ENCODE measurements at regions not wholly inside any gene's neighbourhood (a gene's known extent, or its start where the extent isn't known, plus 50 kb on each side); places are given as distances from the start of the nearest gene placed in this dataset.
"Not testable (repeated sequence)": the region's sequence is repeated elsewhere in the genome, so short reads cannot be mapped to it uniquely, and the experiment has no call there.

DNA sequence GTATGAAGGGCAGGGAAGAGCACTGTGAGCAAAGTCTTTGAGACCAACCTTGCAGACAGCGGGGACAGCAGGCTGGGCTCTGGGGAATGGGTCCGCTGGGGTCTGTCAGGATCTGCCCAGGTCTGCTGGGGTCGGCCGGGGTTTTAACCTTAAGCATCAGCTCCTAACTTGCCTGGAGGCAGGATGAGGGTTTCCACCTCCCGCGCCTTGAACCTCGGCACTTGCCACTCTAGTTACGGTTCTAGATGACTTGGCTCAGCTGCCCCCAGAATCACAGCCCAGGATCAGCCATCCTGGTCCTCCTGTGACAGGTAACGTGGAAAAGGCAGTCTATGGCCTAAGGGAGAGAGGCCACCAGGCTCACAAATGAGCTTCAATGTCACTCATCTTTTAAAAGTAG lies 50.4 kb upstream of the CACUL1 start:
- no peak for DNase-seq

DNA sequence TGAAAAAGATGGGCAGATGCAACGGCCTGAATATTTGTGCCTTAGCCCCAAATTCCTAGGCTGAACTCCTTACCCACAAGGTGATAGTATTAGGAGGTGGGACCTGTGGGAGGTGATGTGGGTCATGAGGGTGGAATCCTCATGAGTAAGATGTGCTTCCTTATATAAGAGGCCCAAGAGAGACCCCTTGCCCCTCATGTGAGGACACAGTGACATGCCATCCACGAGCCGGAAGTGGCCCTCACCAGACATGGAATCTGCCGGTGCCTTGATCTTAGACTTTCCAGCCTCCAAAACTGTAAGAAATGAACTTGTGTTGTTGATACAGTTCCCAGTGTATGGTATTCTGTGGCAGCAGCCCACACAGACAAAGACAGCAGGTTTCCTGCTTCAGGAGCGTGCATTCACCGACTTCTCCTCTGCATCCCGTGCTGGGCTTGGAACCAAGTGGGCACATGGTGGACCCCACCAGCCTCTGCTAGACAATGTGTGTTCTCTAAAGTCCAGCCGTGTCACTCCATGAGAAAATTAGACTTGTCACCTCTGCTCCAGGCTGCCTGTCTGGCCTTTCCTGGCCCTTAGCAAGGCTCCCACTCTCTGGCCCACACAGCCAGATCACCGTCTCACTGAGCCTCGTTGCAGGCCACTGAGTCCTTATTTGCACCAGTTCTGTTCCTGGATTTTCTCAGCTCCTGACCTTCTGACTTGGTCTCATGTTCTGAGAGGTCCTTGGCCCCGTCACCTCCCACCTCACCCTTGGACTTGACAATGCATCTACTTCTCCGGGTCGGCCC lies 52.9 kb upstream of the CACUL1 start:
- DNase-seq = no peak

DNA sequence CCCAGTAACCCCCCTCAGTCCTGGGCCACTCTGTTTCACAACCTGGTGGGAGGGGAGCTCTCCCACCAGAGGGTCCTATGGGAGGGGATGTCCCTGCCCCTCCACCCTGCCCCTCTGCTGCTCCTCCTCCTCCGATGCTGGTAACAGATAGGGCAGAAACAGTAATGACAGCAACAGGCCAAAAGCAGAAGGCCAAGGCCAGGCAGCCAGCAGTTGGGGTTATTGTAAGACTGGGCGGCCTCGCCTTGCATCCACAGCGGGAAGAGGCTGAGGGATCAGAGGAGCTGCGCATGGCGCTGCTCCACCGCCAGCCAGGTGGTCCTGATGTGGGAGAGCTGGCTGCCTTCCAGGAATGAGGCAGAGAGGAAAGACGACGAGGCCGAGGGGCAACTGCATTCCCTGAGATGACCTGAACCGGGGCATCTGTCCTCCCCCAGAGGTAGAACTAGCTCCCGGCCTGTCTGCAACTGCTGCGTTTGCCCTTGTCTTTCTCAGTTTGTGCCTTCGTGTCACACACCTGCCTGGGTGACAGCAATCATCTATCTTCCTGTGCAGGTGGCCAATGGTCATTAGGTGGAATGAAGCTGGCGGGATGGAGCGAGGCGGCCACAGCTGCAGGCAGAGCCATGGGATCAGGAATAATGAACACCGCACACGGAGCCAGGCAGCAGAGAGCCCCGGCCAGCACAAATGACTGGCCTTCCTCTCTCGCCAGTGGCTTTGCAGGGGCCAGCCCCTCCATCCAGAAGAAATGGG lies 54.0 kb upstream of the CACUL1 start:
- no peak for DNase-seq

DNA sequence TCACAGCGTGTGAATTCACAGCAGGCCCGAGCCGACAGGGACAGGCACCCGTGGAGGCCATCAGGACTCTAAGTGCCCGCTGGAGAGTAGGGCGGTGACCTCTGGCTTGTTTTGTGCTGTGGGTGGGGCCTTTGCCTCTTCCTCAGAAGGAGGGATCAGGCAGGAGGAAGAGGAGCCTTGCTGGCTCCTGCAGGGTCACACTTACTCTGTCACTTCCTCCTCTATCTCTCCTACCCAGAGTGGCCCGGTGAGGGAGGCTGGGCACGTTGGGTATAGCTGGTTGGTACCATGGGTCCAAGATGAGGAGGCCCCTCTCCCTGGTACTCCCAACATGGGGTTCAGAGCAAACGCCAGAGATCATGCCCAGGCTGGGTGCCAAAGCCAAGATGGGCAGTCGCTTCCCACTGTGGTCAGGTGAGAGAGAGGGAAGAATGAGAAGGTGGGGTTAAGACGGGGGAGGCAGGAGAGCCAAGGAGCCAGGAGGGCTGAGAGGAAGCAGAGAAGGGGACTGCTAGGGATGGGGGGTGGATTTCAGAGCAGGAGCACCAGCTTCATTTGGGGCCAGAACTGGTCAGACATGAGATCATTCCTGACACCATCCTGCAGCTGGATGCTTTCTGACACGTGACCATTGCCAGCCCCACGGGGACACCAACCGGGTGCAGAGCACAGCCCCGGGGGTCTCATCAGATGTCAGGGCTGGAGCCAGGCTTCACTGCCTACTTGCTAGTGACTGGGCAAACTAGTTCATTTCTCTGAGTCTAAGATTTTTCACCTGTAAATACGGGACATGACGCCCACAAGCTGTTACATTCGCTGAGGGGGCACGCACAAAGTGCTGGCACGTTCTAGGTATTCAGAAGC lies 54.8 kb upstream of the CACUL1 start:
- no peak for DNase-seq

DNA sequence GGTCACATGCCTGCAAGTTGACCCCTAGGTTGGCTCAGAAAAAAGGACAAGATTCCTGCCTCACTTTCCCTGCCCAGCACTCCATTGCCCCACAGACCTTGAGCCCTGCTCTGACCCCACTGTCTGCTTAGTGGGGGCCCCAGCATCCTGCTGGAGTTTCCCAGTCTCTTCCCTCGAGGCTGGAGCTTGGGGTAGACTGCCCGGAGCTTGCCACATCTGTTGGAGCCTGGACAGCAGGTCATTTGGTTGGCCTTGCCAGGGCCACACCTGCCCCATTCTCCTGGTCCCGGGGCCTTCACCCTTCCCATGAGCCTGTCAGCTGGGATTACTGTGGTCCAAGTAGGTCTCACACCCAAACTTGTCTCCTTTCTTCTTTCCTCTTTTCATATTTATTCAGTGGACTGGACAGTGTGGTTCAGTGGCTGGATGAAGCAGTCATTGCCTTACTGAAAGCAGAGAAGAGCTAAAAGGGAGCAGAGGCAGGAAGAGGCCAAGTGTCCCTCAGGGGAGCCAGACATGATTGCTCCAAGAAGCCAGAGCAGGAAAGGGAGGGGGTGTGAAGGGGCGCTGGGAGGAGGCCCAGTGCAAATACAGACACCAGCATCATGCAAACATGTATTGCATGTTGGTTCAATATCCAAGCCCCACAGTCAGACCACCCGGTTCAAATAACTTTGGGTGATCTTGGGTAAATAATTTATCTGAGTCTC lies 56.2 kb upstream of the CACUL1 start:
- DNase-seq = no peak

DNA sequence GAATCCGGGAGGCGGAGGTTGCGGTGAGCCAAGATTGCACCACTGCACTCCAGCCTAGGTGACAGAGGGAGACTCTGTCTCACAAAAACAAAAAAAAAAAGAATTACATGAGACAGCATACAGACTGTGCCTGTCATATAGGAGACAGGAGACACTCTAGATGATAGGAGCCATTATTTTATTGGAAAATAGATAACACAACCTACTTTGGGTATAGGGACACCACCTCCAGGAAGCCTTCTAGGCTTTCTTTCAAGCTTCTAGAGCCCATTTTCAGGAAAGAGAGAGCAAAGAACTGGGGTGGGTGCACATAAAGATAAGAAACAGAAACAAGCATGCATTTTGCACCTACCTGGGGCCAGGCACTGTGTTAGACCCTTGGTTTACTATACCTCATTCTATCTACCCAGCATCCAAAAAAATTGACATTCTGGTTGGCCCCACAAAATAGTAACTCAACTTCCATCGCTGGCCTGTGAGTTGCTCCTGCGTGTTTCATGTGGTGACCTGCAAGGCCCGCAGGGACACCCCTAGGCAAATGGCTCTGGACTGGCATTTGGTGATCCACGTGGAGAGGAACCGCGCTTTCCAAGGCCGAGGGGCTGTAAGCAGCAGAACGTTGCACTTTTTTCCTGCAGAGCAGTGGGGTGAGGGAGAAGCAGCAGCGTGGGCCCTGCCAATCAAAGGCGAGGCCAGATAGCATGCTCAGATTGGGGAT lies 57.1 kb upstream of the CACUL1 start:
- DNase-seq = no peak

DNA sequence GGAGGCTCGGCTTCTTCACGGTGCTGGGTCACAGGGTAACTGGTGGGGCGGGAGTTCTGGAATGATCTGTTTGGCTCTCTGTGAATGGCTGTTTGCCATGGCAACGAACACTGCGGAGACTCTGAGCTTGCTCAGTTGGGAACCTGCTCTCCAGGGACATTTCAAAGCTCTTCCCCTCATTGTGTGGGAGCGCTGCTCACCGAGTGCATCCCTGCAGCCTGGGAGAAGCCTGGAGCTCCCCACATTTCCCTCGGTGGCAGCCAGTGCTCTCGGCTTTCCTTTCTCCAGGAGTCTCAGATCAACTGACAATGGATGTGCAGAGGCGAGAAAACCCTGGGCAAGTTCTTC lies 57.6 kb upstream of the CACUL1 start:
- DNase-seq = no peak

DNA sequence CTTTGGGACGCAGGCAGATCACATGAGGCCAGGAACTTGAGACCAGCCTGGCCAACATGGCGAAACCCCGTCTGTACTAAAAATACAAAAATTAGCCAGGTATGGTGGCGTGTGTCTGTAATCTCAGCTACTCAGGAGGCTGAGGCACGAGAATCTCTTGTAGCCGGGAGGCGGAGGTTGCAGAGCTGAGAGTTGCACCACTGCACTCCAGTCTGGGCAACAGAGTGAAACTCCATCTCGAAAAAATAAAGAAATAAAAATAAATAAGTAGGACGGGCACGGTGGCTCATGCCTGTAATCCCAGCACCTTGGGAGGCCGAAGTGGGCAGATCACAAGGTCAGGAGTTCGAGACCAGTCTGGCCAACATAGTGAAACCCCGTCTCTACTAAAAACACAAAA lies 58.2 kb upstream of the CACUL1 start:
- not testable (repeated sequence) for DNase-seq

DNA sequence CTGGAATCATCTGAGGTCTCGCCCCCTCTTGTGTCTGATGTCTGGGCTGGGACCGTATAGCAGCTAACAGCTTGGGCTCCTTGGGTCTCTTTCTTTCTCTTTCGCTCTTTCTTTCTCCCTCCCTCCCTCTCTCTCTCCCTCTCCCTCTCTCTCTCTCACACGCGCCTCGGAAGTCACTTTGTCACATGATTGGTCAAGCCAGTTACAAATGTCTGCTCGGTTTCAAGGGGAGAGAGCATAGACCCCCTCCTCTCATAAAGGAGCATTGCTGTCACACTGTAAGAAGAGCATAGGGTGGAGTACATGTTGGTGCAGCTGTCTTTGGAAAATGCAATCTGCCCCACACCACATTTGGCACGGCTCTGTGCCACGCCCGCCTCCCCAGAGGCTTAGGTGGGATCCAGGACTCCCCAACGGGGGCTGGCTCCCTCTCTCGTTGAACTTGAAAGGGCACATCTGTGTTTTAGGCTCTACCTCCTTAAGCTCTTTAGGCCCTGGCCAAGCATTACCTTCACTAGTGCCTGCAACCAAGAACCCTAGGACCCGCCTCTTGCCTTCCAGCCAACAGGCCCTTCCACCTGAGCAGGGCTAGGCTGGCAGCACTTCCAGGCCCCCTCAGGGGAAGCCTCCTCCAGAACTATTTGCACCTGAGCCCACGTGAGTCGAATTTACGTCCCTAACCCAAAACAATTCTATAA lies 61.9 kb upstream of the CACUL1 start:
- no peak for DNase-seq

DNA sequence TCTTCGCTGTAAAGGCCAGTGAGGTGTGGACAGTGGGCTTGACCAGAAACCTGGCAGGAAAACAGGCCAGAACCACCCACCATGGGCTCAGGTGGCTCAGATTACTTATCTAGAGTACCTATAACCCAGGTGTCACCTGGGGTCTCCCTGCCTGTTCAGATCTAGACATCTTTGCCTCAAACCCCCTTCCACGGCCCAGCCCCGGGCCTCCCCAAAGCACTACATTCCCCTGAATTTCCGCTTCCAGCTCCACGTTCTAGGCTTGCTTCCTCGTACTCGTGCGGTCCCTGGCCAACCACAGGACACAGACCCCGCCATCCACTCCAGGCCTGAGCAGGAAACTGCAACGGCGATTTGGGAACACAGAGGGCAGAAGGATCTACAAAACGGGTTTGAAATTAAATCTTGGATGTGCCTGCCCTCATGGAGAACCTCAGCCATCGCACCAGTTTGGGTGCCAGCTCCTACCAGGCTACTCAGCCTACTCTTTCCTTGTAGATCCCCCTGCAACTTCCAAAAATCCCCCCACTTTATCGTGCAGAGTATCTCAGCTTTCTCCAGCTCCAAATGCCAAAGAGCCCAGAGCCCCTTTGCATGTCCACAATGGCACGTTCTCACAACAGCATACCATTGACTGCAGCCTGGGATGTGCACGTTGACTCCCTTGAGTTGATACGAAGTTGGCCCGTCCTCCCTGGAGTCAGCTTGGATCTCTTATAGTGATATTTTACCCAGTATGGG lies 62.7 kb upstream of the CACUL1 start:
- DNase-seq = no peak

DNA sequence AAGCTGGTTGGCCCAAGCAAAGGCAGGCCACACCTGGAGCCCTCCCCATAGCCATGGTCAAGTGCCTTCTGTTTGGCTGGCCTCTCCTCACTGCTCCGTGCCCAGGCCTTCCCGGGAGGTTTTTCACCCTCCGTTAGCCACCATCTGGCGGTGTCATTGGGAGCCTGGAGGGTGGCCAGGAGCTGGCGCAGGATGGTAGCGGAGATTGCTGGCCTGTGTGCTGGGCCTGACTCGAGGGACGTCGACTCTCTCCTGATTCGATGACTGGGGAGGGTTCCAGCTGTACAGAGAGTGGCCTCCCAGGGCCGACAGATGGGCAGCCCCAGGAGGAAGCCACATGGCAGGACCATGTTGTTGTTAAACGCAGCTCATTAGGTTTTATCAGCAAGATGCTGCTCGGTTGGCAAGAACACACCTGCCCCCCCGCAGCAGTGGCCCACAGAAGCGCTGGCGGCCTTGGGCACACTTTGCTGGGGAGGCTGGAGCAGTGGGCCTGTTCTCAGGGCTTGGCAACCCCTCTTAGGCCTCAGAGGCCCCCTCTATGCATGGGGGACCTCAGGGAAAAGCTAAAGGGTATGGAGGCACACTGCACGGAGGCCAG lies 64.0 kb upstream of the CACUL1 start:
- DNase-seq = no peak

DNA sequence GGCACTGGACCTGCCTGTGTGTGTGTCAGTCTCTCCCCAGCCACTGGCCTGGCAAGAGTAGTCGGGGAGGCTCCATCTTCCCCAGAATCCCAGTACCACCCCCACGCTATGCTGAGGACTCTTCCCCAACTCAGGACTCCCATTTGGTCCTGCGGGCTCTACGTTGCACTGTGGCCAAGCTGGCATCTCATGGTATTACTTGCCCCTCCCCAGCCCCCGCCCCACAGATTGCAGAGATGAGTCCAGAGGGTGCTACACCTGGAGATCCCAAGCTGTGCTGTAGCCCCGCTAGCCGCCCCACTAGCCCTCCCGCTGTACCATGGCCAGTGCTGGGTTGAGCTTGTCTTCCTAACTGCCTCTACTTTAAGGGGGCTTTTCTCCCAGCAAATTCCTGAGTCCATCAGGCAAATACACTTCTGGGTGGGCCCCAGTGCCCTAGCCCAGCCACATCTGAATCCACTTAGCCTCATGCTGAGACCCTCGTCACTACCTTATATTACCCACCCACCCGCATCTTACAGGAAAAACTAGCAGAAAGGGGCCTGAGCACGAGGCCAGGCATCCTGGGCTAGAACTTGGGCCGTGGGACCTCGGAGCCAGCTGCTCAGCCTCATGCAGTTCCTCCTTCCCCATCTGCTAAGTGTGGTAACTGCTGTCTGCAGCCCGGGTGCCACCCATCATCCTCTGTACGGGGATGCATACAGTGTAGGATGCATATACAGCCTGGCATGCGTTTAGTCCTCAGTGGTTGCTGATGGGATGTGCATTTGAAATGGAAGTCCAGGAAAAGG lies 65.8 kb upstream of the CACUL1 start:
- DNase-seq = no peak

DNA sequence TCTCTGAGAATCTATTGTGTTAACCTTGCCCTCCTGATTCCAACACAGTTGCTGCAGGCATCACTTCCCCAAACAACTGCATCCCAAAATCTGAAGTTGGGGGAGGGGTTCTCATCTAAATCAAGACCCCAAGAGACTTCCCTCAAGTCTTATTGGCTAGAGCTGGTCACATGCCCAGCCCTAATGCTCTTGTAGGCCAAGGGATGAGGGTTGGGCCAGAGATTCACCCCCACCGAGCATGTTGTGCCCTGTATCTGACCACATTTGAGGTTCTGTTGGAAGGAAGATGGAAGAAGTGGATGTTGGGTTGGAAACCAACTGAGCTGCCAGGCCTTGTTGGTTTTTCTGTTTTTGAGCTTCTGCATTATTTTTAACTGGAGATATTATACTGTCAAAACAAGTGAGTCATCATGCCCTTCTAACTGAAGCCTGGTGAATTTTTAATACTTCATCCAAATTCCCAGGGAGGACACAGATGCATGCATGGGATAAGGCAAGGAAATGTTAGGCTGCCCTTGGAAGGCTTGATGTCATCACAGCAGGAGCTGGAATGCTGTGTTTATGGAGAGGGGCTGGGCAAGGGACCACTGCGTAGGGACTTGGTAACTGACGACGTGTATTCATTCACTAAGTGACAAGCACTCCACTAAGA lies 68.6 kb upstream of the CACUL1 start:
- DNase-seq = no peak

DNA sequence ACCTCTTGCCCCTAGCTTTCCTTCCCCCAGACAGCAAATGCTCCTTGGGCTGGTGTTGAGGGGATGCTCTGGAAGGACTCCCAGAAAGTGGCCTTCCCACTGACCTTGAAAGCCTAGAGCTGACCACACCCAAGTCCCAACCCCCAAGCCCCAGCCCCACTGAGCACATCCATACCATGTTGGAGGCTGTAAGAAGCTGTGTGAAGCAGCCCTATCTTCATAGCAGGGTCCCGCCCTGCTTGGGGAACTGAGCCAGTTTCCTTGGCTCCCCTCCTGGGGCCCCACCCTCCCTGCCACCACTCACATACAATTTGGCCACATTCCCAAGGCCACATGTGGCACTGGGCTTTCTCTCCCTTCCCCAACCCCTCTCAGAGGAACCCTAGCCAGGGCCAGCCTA lies 72.3 kb upstream of the CACUL1 start:
- no peak for DNase-seq

DNA sequence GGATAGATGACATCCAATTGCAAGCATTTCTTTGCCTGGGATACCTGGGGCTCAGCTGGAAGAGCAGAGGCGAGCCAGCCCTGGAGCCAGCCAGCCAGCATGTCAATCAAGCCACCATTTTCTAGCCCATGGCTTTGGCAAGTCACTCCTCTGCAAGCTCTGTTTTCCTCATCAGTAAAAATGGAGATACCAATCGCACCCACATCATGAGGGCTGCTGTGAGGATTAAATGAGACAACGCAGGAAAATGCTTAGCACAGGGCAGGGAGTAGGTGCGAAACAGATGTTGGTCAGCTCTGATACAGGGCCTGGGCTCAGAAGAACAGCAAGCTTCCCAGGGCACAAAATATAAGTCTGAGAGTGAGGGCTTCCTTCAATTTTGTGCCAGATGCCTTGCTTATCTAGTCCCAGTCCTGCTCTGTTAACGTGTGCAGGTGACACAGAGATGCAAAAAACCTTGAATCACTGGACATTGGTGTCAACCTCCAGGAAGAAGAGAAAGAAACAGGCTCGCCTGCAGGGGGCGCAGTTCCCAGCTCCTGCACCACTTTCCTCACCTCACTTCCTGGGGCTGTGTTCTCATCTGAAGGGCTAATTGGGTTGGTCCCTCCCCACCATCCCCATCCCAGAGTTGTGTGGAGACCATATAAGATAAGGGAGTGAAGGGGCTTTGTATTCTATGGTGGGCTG lies 72.8 kb upstream of the CACUL1 start:
- no peak for DNase-seq

DNA sequence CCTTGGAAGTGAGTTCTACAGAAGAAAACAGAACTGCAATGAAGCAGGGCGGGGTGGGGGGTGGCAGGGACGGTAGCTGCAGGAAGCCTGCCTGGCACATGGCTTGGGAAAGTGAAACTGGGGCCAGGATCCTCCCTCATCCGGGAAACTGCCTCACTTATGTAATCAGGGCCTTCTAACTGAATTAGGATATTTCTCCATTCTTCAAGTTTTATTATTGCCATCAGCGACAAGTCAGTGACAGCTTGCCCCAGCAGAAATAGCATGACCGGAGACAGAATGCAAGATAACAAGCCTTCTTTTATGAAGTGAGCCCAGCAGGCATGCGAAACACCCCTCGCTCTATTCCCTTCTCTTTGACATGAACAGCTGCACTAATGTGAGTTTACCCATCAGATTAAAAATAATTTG lies 77.5 kb upstream of the CACUL1 start:
- DNase-seq = no peak

DNA sequence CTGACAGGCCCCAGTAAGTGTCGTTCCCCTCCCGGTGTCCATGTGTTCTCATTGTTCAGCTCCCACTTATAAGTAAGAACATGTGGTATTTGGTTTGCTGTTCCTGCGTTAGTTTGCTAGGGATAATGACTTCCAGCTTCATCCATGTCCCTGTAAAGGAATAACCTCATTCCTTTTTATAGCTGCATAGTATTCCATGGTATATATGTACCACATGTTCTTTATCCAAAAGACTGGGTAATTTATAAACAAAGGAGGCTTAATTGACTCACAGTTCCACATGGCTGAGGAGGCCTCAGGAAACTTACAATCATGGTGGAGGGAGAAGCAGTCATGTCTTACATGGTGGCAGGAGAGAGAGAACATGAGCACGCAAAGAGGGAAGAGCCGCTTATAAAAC lies 79.6 kb upstream of the CACUL1 start:
- not testable (repeated sequence) for DNase-seq

DNA sequence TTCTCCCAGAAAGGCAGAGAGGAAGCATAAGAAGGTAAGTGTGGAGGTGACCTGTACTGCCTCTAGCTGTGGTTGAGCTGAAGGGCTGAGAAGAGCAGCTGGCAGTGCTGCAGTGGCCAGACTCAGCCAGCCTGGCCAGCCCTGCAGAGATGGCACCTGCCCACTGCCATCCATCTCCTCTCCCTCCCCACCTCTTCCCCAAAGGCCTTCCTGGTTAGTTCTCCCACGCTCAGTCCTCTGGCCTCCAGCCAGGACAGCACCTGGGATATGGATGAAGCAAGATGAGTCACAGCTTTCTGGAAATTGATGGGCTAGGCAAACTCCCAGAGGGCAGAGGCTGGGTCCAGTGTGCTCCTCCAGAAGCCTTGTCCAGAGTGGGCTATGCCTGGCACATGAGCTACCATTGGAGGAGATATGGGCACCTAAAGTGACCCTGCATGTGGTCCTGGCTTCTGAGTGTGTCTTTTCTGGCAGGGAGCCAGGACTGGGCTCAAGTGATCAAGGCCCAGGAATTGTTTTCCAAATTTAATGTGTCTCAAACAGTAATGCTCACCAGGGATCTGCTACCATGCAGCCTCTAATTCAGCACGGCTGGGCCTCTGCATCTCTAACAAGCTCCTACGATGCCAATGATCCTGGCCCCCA lies 81.0 kb upstream of the CACUL1 start:
- DNase-seq = no peak
